GM10266 (cell line): ENCODE measurements at regions not wholly inside any gene's neighbourhood (a gene's known extent, or its start where the extent isn't known, plus 50 kb on each side); places are given as distances from the start of the nearest gene placed in this dataset.

ENCODE experiments used
- DNase-seq: peaks from one replicate; pipeline ENCODE4 v3.0.0; 2012; ENCODE audit errors: extremely low spot score
- TF ChIP-seq, protein P1 (sequence below): IDR thresholded peaks from 2 replicates; pipeline ENCODE4 v1.5.1; 2012; ENCODE audit warnings: mild to moderate bottlenecking, low read depth; ENCODE audit not compliant: control insufficient read depth, insufficient read depth; ENCODE audit errors: missing control alignments

DNA sequence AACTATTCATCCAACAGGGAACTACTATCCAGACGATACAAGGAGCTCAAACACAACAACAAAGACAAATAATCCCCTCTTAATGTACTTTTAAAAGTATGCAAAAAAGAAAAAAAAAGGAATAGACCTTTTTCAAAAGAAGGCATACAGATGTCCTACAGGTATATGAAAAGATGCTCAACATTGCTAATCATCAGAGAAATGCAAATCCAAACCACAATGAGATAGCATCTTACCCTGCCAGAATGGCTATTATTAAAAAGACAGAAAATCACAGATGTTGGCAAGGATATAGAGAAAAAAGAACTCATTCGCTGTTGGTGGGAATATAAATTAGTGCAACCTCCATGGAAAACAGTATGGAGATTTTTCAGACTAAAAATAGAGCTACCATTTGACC, 67.1 kb upstream of the ENPP6 start:
- DNase-seq: no peak
- TF ChIP-seq, protein P1, sequence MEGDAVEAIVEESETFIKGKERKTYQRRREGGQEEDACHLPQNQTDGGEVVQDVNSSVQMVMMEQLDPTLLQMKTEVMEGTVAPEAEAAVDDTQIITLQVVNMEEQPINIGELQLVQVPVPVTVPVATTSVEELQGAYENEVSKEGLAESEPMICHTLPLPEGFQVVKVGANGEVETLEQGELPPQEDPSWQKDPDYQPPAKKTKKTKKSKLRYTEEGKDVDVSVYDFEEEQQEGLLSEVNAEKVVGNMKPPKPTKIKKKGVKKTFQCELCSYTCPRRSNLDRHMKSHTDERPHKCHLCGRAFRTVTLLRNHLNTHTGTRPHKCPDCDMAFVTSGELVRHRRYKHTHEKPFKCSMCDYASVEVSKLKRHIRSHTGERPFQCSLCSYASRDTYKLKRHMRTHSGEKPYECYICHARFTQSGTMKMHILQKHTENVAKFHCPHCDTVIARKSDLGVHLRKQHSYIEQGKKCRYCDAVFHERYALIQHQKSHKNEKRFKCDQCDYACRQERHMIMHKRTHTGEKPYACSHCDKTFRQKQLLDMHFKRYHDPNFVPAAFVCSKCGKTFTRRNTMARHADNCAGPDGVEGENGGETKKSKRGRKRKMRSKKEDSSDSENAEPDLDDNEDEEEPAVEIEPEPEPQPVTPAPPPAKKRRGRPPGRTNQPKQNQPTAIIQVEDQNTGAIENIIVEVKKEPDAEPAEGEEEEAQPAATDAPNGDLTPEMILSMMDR: no peak

DNA sequence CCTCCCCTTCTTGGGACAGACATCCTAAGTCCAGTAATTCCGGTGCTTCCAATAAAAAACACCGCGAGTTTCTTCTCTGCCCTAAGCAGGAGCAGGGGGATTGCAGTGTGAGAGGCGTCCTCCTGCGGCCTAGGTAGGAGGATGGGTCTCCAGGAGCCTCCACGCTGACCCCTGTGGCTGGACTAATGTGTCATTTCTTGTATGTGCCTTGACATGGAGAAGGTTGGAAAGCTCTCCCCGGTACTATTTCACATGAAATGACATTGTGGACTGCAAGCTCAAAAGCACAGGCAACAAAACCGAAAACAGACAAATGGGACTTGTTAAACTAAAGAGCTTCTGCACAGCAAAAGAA, 66.6 kb upstream of the ENPP6 start:
- no peak for DNase-seq
- TF ChIP-seq, protein P1: no peak

DNA sequence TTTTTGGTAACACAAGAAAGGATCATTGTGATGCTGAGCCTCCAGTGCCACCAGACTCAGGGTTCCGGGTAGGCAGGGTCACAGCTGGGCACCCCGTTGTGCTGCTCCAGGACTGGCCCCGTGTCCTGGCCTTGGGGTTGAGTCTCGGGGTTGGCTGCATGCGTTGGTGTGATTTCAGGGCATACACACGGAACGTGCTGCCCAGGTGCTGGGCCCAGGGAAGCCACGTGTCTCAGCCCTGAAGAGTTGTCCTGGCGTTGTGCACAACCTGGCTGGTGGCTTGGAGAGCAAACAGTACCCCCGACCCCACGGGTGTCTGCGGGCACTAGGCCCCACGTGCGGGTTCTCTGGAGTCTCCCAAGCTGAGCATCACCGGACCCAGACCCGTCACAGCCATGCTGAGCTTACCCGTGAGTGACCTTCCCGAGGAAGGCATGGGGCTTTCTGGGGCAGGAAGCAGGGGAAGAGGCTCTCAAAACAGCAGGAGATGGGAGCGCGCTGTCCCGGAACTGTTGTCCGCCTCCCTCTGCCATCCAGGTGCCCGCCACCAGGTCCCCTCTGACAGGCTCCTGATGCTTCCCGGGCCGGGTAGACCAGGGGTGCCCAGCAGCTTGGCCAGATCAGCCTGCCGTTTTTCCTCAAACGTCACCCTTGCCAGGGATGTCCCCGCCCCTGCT, 66.1 kb upstream of the ENPP6 start:
- TF ChIP-seq, protein P1: no peak
- no peak for DNase-seq

DNA sequence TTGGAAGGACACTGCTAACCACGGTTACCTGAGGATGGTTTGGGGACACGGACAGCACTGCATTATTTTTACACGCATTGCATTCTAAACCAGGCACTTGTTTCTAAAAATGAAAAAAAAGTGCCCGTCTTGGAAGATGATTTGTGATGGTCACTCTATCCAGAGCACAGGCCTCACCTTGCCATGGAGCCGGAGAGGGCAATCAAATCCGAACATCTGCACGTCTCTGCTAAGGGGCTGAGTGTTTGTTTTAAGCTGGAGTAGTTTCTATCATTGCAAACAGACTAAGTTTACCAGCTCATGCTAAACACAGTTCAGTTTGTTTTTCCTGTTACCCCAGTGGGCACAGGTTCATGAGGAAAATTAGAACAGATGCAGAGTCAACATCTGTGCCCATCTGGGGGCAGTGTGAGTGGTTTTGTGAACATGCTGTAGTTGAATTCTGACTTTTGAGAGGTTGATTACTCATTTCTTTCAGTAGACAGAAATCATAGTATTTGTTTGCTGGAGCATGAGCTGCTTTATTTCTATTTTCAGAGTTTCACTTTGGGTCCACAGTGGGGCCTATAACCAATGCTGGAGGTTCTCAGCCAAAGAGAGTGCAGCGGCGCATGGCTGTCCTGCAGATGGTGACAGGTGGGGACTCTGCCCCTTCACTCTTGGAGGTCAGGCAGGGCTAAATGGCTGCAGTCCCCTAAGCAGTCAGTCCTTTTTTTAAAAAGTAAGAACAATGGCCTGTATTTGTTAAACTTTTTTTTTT, 65.4 kb upstream of the ENPP6 start:
- DNase-seq: peak; percentile 64
- TF ChIP-seq, protein P1: peak; percentile 46

DNA sequence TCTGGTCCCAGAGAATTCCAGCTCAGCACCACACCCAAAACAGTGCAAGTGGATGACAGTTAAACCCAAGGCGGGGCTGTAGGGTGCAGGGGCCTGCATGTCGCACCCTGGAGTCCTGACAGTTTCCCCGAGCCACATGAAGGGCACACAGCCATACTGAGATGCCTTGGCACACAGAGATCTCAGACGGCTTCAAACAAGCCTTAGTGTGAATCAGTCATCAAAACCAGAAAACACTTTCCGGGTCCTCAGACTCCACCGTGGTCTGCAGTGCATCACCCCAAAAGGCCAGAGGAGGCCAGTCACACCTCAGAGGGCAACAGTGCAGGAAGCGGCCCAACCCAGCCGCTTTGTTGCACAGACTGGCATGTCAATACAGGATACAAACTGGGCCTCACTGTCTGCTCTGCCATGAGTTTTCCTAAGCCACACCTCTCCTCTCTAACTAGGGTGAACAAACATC, 64.6 kb upstream of the ENPP6 start:
- TF ChIP-seq, protein P1: peak; percentile 56
- no peak for DNase-seq

DNA sequence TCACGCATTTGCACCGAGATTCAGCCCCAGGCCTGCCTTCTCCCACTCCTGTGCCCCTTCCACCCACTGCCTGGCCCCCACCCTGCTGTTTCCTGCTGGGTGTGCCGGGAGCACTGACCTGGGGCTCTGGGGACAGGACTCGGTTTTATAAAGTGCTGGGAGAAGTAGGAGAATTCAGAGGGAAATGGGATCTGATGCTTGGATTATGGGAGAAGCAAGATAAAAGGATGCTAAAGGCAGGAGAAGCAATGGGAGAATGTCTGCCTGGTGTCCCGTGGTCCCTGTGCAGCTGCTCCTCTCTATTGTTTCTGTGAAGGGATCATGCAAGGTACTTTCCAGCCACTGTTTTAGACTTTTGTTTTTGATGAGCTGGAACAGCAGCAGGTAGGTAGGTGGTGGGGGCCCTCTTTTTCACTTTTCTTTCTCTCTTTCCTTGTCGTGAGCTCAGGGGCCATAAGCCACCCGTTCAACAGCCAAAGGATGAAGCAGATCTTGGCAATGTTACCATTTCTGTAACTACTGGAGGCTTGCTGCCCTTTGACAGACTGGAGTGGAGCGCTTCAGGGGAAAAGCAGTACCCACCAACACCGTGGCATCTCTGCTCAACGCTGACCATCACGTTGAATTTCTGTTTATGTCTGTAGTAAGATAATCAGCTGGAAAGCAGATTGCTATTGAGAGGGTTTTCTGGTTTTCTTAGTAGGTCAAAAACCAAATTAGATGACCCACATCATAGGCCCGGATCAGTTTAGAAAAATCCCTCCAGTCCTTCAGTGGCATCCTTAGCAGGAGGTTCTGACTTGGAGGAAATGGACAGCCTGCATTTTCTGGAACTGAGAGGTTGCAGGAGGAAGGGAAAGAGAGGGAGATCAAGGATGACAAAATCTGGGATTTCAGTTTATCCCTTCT, 63.8 kb upstream of the ENPP6 start:
- TF ChIP-seq, protein P1: no peak

More for the DNA sequence above, 63.8 kb upstream of the ENPP6 start:
- DNase-seq: peak; percentile 61
